ENCODE measurements at regions not wholly inside any gene's neighbourhood (a gene's known extent, or its start where the extent isn't known, plus 50 kb on each side); places are given as distances from the start of the nearest gene placed in this dataset.

GRCh38 chr20:24863356-24863755, 85.7 kb upstream of the CST7 start:
- no peak for TF ChIP-seq ZNF274 (IDR thresholded peaks at IDR 0.05; ENCODE audit: low read depth, low read length)
- no peak overlapping the region for H3K4me3 ChIP-seq (ENCODE audit: low read length)

GRCh38 chr20:24866008-24866407, 83.1 kb upstream of the CST7 start:
- no peak for TF ChIP-seq ZNF274 (IDR thresholded peaks at IDR 0.05; ENCODE audit: low read depth, low read length)
- no peak overlapping the region for H3K4me3 ChIP-seq (ENCODE audit: low read length)

- TF ChIP-seq ZNF274 (IDR thresholded peaks at IDR 0.05; ENCODE audit: low read depth, low read length) = no peak
- no peak overlapping the region for H3K4me3 ChIP-seq (ENCODE audit: low read length)
These were observed 82.3 kb upstream of the CST7 start for GRCh38 chr20:24866742-24867141.

GRCh38 chr20:24867556-24867955, 81.5 kb upstream of the CST7 start:
- TF ChIP-seq ZNF274 (IDR thresholded peaks at IDR 0.05; ENCODE audit: low read depth, low read length) = no peak
- H3K4me3 ChIP-seq (ENCODE audit: low read length) = no peak overlapping the region

- no peak for TF ChIP-seq ZNF274 (IDR thresholded peaks at IDR 0.05; ENCODE audit: low read depth, low read length)
- no peak overlapping the region for H3K4me3 ChIP-seq (ENCODE audit: low read length)
These were observed 80.6 kb upstream of the CST7 start for GRCh38 chr20:24868396-24868927.

- no peak overlapping the region for H3K4me3 ChIP-seq (ENCODE audit: low read length)
- TF ChIP-seq ZNF274 (IDR thresholded peaks at IDR 0.05; ENCODE audit: low read depth, low read length) = no peak
These were observed 80.1 kb upstream of the CST7 start for GRCh38 chr20:24868959-24869358.

- no peak for TF ChIP-seq ZNF274 (IDR thresholded peaks at IDR 0.05; ENCODE audit: low read depth, low read length)
- H3K4me3 ChIP-seq (ENCODE audit: low read length) = no peak overlapping the region
These were observed 79.0 kb upstream of the CST7 start for GRCh38 chr20:24870057-24870456.

- TF ChIP-seq ZNF274 (IDR thresholded peaks at IDR 0.05; ENCODE audit: low read depth, low read length) = no peak
- no peak overlapping the region for H3K4me3 ChIP-seq (ENCODE audit: low read length)
These were observed 78.2 kb upstream of the CST7 start for GRCh38 chr20:24870881-24871280.

- no peak for TF ChIP-seq ZNF274 (IDR thresholded peaks at IDR 0.05; ENCODE audit: low read depth, low read length)
- H3K4me3 ChIP-seq (ENCODE audit: low read length) = no peak overlapping the region
These were observed 77.4 kb upstream of the CST7 start for GRCh38 chr20:24871480-24872213.

GRCh38 chr20:24872291-24873024, 76.6 kb upstream of the CST7 start:
- TF ChIP-seq ZNF274 (IDR thresholded peaks at IDR 0.05; ENCODE audit: low read depth, low read length) = no peak
- H3K4me3 ChIP-seq (ENCODE audit: low read length) = no peak overlapping the region

- no peak for TF ChIP-seq ZNF274 (IDR thresholded peaks at IDR 0.05; ENCODE audit: low read depth, low read length)
- no peak overlapping the region for H3K4me3 ChIP-seq (ENCODE audit: low read length)
These were observed 75.9 kb upstream of the CST7 start for GRCh38 chr20:24873025-24873620.

GRCh38 chr20:24875078-24875477, 74.0 kb upstream of the CST7 start:
- no peak overlapping the region for H3K4me3 ChIP-seq (ENCODE audit: low read length)
- no peak for TF ChIP-seq ZNF274 (IDR thresholded peaks at IDR 0.05; ENCODE audit: low read depth, low read length)

- no peak overlapping the region for H3K4me3 ChIP-seq (ENCODE audit: low read length)
- no peak for TF ChIP-seq ZNF274 (IDR thresholded peaks at IDR 0.05; ENCODE audit: low read depth, low read length)
These were observed 71.4 kb upstream of the CST7 start for GRCh38 chr20:24877652-24878051.

- no peak overlapping the region for H3K4me3 ChIP-seq (ENCODE audit: low read length)
- TF ChIP-seq ZNF274 (IDR thresholded peaks at IDR 0.05; ENCODE audit: low read depth, low read length) = no peak
These were observed 70.4 kb upstream of the CST7 start for GRCh38 chr20:24878657-24879056.

GRCh38 chr20:24879875-24880274, 69.2 kb upstream of the CST7 start:
- TF ChIP-seq ZNF274 (IDR thresholded peaks at IDR 0.05; ENCODE audit: low read depth, low read length) = no peak
- no peak overlapping the region for H3K4me3 ChIP-seq (ENCODE audit: low read length)
